ENCODE measurements at regions not wholly inside any gene's neighbourhood (a gene's known extent, or its start where the extent isn't known, plus 50 kb on each side); places are given as distances from the start of the nearest gene placed in this dataset.
A peak's percentile ranks its signal among the peaks of the same experiment; 100 is the strongest.
"Not testable (repeated sequence)": the region's sequence is repeated elsewhere in the genome, so short reads cannot be mapped to it uniquely, and the experiment has no call there.

DNA sequence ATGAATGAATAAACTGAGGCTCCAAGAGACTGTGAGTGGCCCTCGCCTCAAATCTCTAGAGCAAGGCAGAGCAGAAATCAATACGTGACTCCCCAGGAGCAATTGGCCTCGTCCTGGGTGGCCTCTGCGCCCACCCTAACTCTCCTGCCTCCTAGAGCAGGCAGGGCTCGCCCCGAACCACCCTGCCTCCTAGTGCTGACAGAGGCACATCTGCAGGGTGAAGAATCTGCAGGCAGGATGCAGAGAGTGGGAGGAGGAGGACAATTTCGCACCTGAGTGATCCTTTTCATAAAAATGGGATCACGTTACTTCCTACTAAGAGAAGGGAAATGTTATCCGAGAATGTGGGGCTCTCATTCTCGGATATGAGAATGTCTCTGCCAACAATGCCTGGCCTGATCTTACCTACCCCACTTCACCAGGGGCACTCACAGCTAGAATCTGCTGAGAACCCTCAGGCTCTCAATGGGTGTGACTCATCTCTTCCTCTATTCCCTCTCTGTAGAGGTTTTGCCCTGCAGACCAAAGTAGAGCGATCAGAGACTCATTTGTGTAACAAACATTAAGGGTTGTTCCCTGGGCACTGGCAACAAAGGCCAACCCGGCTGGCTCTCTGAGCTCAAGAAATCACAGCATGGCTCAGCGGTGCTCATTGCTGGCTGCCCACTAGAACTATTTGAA is 61.7 kb upstream of the BCL2L14 start:
- peak; percentile 77 for DNase-seq (ENCODE audit: low read depth)
- in situ Hi-C loops (cut with HindIII; ENCODE audit: low pct_unique_long_range_greater_than_20kb, low sequenced_read_pairs), result no loop called here

DNA sequence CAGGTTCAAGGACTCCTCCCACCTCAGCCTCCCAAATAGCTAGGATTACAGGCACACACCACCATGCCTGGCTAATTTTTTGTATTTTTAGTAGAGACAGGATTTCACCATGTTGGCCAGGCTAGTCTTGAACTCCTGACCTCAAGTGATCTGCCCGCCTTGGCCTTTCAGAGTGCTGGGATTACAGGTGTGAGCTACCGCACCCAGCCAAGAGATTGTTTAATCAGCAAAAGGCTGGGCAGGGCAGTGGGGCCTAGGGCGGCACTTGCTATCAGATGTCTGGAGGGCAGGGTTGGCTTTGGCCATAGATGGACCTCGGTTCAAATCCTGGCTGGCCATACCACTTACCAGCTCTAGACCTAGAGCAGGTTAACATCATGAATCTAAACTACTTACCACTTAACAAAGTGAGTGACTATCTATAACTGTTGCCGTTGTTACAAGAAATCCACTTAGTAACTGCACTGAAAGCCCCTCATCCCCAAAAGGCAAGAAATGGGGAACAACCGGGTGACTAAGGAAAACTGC is 60.9 kb upstream of the BCL2L14 start:
- in situ Hi-C loops (cut with HindIII; ENCODE audit: low pct_unique_long_range_greater_than_20kb, low sequenced_read_pairs); DNase-seq (ENCODE audit: low read depth): not testable (repeated sequence)

DNA sequence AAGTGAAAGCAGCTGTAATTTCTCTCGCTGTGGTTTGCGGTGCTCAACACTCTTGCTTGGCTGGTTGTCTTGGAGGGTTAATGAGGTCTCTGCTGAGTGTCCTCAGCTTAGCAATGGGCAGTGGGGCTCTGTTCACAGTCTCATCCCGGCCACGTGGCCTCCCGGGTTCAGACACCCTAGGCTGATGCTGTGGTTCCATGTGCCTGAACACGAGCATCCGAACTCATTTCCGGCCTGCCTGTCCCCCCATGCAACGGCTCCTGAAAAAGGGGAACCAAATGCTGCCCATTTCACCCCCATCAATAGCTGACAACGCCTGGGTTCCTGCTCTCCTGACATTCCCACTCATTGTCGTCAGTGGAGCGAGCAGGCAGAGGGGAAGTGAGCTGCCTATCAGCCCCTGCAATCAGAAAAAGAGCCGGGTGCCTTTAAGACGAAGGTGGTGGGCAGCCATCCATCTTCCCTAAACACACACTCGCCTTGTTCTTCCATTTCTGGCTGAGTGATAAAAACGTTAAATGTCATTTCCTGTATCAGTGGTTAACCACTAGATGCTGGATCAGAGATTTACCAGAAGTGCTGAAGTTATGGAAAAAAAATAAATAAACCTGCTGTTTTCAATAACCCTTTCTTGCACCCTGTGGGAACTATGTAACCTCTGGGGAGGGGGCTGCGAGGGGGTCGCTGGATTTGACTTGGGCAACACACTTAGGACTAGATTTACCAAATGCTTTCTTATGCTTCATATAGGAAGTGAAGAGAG is 60.3 kb upstream of the BCL2L14 start:
- no peak for DNase-seq (ENCODE audit: low read depth)

GRCh38 chr12:12011880-12012260 is 58.9 kb upstream of the BCL2L14 start:
- DNase-seq (ENCODE audit: low read depth), result no peak
- in situ Hi-C loops (cut with HindIII; ENCODE audit: low pct_unique_long_range_greater_than_20kb, low sequenced_read_pairs), result no loop called here

More for the DNA sequence above, 60.3 kb upstream of the BCL2L14 start:
- in situ Hi-C loops (cut with HindIII; ENCODE audit: low pct_unique_long_range_greater_than_20kb, low sequenced_read_pairs), result no loop called here

GRCh38 chr12:12015073-12015685 is 55.6 kb upstream of the BCL2L14 start:
- no peak for DNase-seq (ENCODE audit: low read depth)
- in situ Hi-C loops (cut with HindIII; ENCODE audit: low pct_unique_long_range_greater_than_20kb, low sequenced_read_pairs), result no loop called here

- in situ Hi-C loops (cut with HindIII; ENCODE audit: low pct_unique_long_range_greater_than_20kb, low sequenced_read_pairs), result no loop called here
- DNase-seq (ENCODE audit: low read depth), result no peak
Observed at GRCh38 chr12:12016284-12017100, 54.2 kb upstream of the BCL2L14 start.

DNA sequence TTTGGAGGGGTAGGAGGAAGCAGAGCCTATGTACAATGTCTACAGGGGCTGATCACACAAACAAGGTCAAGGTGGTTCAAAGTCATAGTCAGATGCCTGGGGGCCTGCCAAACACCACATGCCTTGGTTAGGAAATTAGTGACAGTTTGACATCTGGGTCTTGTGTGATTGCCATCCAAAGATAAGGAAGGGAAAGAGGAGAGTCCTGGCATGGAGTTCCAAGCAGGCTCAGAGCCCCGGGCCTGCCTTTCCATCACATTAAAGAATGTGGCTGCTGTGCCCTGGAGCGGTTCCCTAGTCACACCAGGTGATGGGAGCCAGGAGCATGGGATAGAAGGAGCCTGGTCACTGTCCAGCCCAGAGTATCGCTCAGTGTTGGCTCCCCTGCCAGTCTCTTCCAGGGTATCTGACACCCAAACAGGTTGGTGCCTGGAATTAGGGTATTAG is 53.6 kb upstream of the BCL2L14 start:
- DNase-seq (ENCODE audit: low read depth), result no peak
- in situ Hi-C loops (cut with HindIII; ENCODE audit: low pct_unique_long_range_greater_than_20kb, low sequenced_read_pairs), result no loop called here

DNA sequence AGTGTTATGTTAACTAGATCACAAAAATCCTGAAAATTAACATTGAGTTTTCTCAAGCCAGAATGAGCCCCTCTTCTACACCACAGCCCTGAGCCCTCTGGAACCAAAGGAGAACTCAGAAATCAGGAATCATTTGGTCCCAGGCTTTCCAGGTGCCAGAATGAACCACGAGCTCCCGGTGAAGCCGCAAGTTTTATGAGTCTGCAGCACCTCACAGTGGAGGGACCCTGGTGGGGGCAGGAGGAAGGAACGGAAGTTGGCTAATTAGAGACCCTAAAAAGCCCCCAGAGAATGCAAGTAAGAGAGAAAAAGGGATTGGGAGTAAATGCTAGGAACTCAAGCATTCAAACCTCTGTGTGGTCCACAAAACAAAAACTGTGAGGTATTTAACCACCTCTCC is 52.9 kb upstream of the BCL2L14 start:
- no peak for DNase-seq (ENCODE audit: low read depth)
- in situ Hi-C loops (cut with HindIII; ENCODE audit: low pct_unique_long_range_greater_than_20kb, low sequenced_read_pairs), result no loop called here

GRCh38 chr12:12018454-12018853 is 52.3 kb upstream of the BCL2L14 start:
- in situ Hi-C loops (cut with HindIII; ENCODE audit: low pct_unique_long_range_greater_than_20kb, low sequenced_read_pairs), result no loop called here
- DNase-seq (ENCODE audit: low read depth), result no peak

GRCh38 chr12:12019881-12020280 is 50.9 kb upstream of the BCL2L14 start:
- DNase-seq (ENCODE audit: low read depth), result no peak
- in situ Hi-C loops (cut with HindIII; ENCODE audit: low pct_unique_long_range_greater_than_20kb, low sequenced_read_pairs), result no loop called here

DNA sequence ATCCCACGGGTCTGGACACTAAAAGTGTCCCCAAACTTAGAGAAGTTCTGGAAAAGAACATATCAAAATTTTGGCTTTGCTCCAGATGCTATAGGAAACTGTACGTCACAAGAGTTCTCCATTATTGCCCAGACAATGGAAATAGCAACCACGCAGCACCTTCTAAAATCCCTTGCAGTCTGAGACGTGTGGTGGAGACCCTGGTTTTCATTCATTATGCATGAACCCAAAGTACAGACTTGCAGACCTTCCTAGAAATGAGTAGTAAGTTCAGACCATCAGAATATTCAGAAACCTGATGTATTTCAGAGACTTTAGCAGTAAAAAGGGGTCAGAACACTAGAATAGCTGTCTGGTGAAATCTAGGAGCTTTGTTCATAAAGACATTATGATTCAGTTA is 50.0 kb upstream of the BCL2L14 start:
- no peak for DNase-seq (ENCODE audit: low read depth)
- in situ Hi-C loops (cut with HindIII; ENCODE audit: low pct_unique_long_range_greater_than_20kb, low sequenced_read_pairs), result no loop called here

Measured in Caki2 (cell line).